ENCODE measurements at regions not wholly inside any gene's neighbourhood (a gene's known extent, or its start where the extent isn't known, plus 50 kb on each side); places are given as distances from the start of the nearest gene placed in this dataset.

- ATAC-seq, result no peak
These were observed 259.0 kb upstream of the G2E3 start for GRCh38 chr14:30299915-30300314.

DNA sequence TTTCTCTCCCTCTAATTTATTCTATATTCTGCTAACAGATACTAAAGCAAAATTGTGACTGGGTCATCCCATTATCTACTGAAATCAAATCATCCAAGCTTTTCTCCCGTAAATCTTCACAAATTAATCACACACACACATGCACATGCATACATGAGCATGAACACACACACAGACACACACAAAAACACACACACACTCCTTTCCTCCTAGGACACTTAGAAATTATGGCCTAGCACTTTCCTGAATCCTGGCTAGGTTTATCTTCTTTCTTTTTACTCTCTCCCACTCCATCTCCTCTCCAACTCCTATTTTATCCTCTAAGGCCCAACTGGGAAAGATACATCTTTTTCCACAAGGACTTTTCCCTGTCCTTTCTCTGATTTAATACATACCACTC is 255.6 kb upstream of the G2E3 start:
- Mint-ChIP-seq H3K9me3 (peaks cover 5% of the 10 kb centered on the region), H3K36me3 (no peaks in the 10 kb centered on the region), H3K4me1 (no peaks in the 10 kb centered on the region), H3K27ac (no peak overlapping the region), H3K4me3 (no peak overlapping the region)
- DNase-seq (ENCODE audit: low spot score in 2 of 2) (no peak), ATAC-seq (no peak)

More at GRCh38 chr14:30299915-30300314, 259.0 kb upstream of the G2E3 start:
- Mint-ChIP-seq H3K9me3 (no peaks in the 10 kb centered on the region), H3K27ac (no peak overlapping the region), H3K4me3 (no peak overlapping the region), H3K4me1 (no peaks in the 10 kb centered on the region), H3K36me3 (no peaks in the 10 kb centered on the region)
- DNase-seq (ENCODE audit: low spot score in 2 of 2), result no peak

DNA sequence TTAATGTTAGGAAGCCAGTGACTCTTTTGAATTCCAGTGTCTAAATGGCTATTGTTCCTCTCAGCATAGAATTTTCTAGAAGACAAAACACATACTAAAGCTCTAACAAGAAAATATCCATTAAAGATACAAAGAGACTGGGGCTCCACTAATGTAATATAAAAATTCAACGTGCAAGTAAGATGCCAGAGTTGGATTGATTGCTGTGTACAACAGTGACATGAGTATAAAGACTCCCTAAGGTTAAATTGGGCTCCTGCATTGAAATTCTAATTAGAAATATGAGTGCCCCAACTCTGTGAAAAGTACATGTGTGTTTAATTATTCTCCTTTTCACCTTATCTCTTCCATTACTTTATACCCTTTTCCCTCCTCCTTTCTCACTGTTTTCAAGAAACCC is 253.6 kb upstream of the G2E3 start:
- Mint-ChIP-seq H3K36me3 (no peaks in the 10 kb centered on the region), H3K4me3 (no peak overlapping the region)

GRCh38 chr14:30309405-30309804 is 249.6 kb upstream of the G2E3 start:
- H3K4me1 Mint-ChIP-seq, result no peaks in the 10 kb centered on the region
- ATAC-seq, result no peak
- no peak overlapping the region for H3K4me3 Mint-ChIP-seq
- no peak overlapping the region for H3K27ac Mint-ChIP-seq
- H3K36me3 Mint-ChIP-seq, result no peaks in the 10 kb centered on the region
- peaks cover 11% of the 10 kb centered on the region for H3K9me3 Mint-ChIP-seq
- no peak for DNase-seq (ENCODE audit: low spot score in 2 of 2)

More for the DNA sequence above, 253.6 kb upstream of the G2E3 start:
- Mint-ChIP-seq H3K4me1 (no peaks in the 10 kb centered on the region), H3K27ac (no peak overlapping the region), H3K9me3 (peaks cover 5% of the 10 kb centered on the region)
- DNase-seq (ENCODE audit: low spot score in 2 of 2) (no peak), ATAC-seq (no peak)

DNA sequence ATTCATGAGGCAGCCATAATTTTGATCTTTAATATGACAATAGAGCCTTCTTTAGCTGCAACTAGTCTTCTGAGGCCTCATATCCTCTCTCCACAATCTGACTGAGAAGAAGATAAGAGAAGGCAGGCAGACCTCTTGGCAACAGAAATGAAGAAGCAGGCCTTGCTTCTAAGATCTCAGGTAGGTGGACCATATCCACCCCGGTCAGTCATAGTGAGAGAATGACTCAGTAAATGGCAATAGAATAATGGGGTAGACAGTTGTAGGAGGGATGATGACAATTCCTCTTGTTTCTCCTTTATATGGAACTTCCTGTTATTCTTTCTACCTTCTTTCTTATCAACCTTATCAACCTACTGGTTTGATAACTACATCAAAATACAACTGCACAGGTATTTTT is 246.7 kb upstream of the G2E3 start:
- ATAC-seq (peak; percentile 26), DNase-seq (ENCODE audit: low spot score in 2 of 2) (no peak)
- Mint-ChIP-seq H3K9me3 (peaks cover 11% of the 10 kb centered on the region), H3K27ac (no peak overlapping the region), H3K36me3 (no peaks in the 10 kb centered on the region), H3K4me3 (no peak overlapping the region), H3K4me1 (no peaks in the 10 kb centered on the region)

GRCh38 chr14:30317729-30318128 is 241.2 kb upstream of the G2E3 start:
- H3K4me3 Mint-ChIP-seq, result no peak overlapping the region
- no peak for DNase-seq (ENCODE audit: low spot score in 2 of 2)
- no peak for ATAC-seq
- no peak overlapping the region for H3K27ac Mint-ChIP-seq
- H3K9me3 Mint-ChIP-seq, result peaks cover 11% of the 10 kb centered on the region
- H3K4me1 Mint-ChIP-seq, result no peaks in the 10 kb centered on the region
- no peaks in the 10 kb centered on the region for H3K36me3 Mint-ChIP-seq

GRCh38 chr14:30322819-30323218 is 236.1 kb upstream of the G2E3 start:
- H3K36me3 Mint-ChIP-seq, result no peaks in the 10 kb centered on the region
- DNase-seq (ENCODE audit: low spot score in 2 of 2) (no peak), ATAC-seq (no peak)
- no peak overlapping the region for H3K27ac Mint-ChIP-seq
- no peak overlapping the region for H3K4me3 Mint-ChIP-seq
- H3K9me3 Mint-ChIP-seq, result no peaks in the 10 kb centered on the region
- H3K4me1 Mint-ChIP-seq, result no peaks in the 10 kb centered on the region

GRCh38 chr14:30330033-30330432 is 228.9 kb upstream of the G2E3 start:
- no peak for DNase-seq (ENCODE audit: low spot score in 2 of 2)
- no peak for ATAC-seq
- Mint-ChIP-seq H3K9me3 (peaks cover 5% of the 10 kb centered on the region), H3K36me3 (no peaks in the 10 kb centered on the region), H3K27ac (no peak overlapping the region), H3K4me1 (no peaks in the 10 kb centered on the region), H3K4me3 (no peak overlapping the region)

GRCh38 chr14:30330445-30330844 is 228.5 kb upstream of the G2E3 start:
- no peak for ATAC-seq
- no peak overlapping the region for H3K27ac Mint-ChIP-seq
- H3K4me1 Mint-ChIP-seq, result no peaks in the 10 kb centered on the region
- H3K4me3 Mint-ChIP-seq, result no peak overlapping the region
- no peak for DNase-seq (ENCODE audit: low spot score in 2 of 2)
- H3K9me3 Mint-ChIP-seq, result peaks cover 5% of the 10 kb centered on the region
- no peaks in the 10 kb centered on the region for H3K36me3 Mint-ChIP-seq

GRCh38 chr14:30331030-30331429 is 227.9 kb upstream of the G2E3 start:
- no peak for DNase-seq (ENCODE audit: low spot score in 2 of 2)
- no peak overlapping the region for H3K4me3 Mint-ChIP-seq
- H3K9me3 Mint-ChIP-seq, result peaks cover 5% of the 10 kb centered on the region
- H3K36me3 Mint-ChIP-seq, result no peaks in the 10 kb centered on the region
- no peak overlapping the region for H3K27ac Mint-ChIP-seq
- ATAC-seq, result no peak
- H3K4me1 Mint-ChIP-seq, result no peaks in the 10 kb centered on the region

DNA sequence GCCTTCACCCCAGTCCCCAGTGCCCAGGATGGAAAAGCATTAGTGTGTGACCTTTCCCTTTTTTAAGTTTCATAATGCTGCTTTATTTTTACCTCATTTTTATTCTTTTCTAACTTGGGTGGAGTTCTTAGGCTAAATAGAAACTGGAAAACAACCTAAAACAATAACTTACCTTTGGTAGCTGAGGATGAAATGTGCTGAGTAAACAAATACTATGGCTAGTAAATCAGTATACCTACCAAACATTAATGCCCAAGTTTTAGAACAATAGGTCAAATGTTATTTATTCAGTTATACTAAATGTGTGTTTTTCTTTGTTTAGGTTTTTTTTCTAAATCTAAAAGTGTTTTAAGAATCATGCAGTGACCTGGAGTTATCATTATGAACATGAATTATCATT is 226.6 kb upstream of the G2E3 start:
- DNase-seq (ENCODE audit: low spot score in 2 of 2) (no peak), ATAC-seq (no peak)
- Mint-ChIP-seq H3K4me3 (no peak overlapping the region), H3K9me3 (peaks cover 5% of the 10 kb centered on the region), H3K27ac (no peak overlapping the region), H3K4me1 (no peaks in the 10 kb centered on the region), H3K36me3 (no peaks in the 10 kb centered on the region)

GRCh38 chr14:30333934-30334333 is 225.0 kb upstream of the G2E3 start:
- DNase-seq (ENCODE audit: low spot score in 2 of 2), result no peak
- H3K36me3 Mint-ChIP-seq, result no peaks in the 10 kb centered on the region
- no peaks in the 10 kb centered on the region for H3K4me1 Mint-ChIP-seq
- ATAC-seq, result peak; percentile 50
- peaks cover 5% of the 10 kb centered on the region for H3K9me3 Mint-ChIP-seq
- no peak overlapping the region for H3K4me3 Mint-ChIP-seq
- no peak overlapping the region for H3K27ac Mint-ChIP-seq

DNA sequence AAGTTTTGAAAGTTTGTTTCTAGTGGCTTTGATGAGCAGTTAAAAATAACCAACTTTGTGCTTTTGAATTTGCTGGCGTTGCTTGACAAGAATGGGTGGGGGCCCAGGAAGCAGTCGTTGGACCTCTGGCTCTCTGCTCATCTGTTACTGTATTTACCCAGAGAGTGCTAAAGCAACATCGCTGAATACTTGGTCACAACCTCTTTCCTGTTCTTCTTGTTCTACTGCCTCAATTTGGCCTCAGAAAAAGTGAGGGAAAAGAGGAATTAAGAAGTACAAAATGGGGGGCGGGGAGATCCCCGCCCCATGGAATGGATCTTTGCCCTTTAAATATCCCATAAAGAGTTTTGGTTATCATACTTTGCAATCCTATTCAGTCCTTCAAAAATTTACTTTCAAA is 221.5 kb upstream of the G2E3 start:
- no peak overlapping the region for H3K4me3 Mint-ChIP-seq
- DNase-seq (ENCODE audit: low spot score in 2 of 2) (no peak), ATAC-seq (no peak)
- H3K4me1 Mint-ChIP-seq, result no peaks in the 10 kb centered on the region
- H3K27ac Mint-ChIP-seq, result no peak overlapping the region
- H3K36me3 Mint-ChIP-seq, result no peaks in the 10 kb centered on the region
- peaks cover 5% of the 10 kb centered on the region for H3K9me3 Mint-ChIP-seq

GRCh38 chr14:30339311-30339901 is 219.6 kb upstream of the G2E3 start:
- H3K27ac Mint-ChIP-seq, result no peak overlapping the region
- H3K36me3 Mint-ChIP-seq, result no peaks in the 10 kb centered on the region

GRCh38 chr14:30340495-30340894 is 218.5 kb upstream of the G2E3 start:
- Mint-ChIP-seq H3K4me3 (no peak overlapping the region), H3K4me1 (no peaks in the 10 kb centered on the region), H3K9me3 (no peaks in the 10 kb centered on the region), H3K27ac (no peak overlapping the region), H3K36me3 (no peaks in the 10 kb centered on the region)
- ATAC-seq (no peak), DNase-seq (ENCODE audit: low spot score in 2 of 2) (no peak)

More at GRCh38 chr14:30339311-30339901, 219.6 kb upstream of the G2E3 start:
- H3K4me1 Mint-ChIP-seq, result no peaks in the 10 kb centered on the region
- no peak overlapping the region for H3K4me3 Mint-ChIP-seq
- no peaks in the 10 kb centered on the region for H3K9me3 Mint-ChIP-seq
- no peak for ATAC-seq
- DNase-seq (ENCODE audit: low spot score in 2 of 2), result no peak

DNA sequence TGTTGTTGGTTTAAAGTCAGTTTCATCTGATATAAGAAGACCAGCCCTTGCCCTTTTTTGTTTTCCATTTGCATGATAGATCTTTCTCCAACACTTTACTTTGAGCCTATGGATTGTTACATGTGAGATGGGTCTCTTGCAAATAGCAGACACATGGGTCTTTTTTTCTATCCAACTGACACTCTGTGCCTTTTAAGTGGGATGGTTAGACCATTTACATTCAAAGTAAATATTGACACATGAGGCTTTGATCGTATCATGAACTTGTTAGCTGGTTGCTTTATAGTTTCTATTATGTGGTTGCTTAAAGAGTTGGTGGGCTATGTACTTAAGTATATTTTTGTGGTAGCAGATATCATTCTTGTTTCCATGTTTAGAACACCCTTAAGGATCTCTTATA is 213.4 kb upstream of the G2E3 start:
- no peak for ATAC-seq
- no peak overlapping the region for H3K27ac Mint-ChIP-seq
- no peaks in the 10 kb centered on the region for H3K4me1 Mint-ChIP-seq
- H3K36me3 Mint-ChIP-seq, result no peaks in the 10 kb centered on the region
- DNase-seq (ENCODE audit: low spot score in 2 of 2), result no peak
- no peaks in the 10 kb centered on the region for H3K9me3 Mint-ChIP-seq
- H3K4me3 Mint-ChIP-seq, result no peak overlapping the region

DNA sequence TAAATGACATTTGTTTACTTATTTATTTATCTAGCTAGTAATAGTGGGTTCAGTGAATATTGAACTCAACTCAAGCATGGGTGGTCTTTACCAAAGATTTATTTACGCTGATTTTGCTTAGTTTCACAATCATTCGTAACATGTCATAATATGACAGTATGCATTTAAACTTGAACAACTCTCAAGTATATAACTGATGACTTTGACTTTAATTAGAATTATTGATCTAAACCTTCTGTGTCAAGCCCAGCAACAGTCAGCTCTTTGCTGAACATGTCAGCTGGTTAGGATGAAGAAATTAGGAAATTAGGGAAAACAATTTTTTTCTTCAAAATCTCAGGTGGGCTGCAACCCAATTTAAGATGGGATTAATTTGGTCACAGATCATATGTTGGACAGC is 210.5 kb upstream of the G2E3 start:
- H3K36me3 Mint-ChIP-seq, result no peaks in the 10 kb centered on the region
- H3K4me1 Mint-ChIP-seq, result no peaks in the 10 kb centered on the region
- DNase-seq (ENCODE audit: low spot score in 2 of 2) (no peak), ATAC-seq (no peak)
- no peak overlapping the region for H3K4me3 Mint-ChIP-seq
- no peak overlapping the region for H3K27ac Mint-ChIP-seq
- no peaks in the 10 kb centered on the region for H3K9me3 Mint-ChIP-seq

Measured in stimulated activated effector memory CD8-positive, alpha-beta T cell treated with anti-CD3 and anti-CD28 coated beads, Interleukin-12 subunit alpha, Interleukin-12 subunit beta, amount 100 ng/mL, for 72 hours (primary cell).